ENCODE measurements at regions not wholly inside any gene's neighbourhood (a gene's known extent, or its start where the extent isn't known, plus 50 kb on each side); places are given as distances from the start of the nearest gene placed in this dataset.

DNA sequence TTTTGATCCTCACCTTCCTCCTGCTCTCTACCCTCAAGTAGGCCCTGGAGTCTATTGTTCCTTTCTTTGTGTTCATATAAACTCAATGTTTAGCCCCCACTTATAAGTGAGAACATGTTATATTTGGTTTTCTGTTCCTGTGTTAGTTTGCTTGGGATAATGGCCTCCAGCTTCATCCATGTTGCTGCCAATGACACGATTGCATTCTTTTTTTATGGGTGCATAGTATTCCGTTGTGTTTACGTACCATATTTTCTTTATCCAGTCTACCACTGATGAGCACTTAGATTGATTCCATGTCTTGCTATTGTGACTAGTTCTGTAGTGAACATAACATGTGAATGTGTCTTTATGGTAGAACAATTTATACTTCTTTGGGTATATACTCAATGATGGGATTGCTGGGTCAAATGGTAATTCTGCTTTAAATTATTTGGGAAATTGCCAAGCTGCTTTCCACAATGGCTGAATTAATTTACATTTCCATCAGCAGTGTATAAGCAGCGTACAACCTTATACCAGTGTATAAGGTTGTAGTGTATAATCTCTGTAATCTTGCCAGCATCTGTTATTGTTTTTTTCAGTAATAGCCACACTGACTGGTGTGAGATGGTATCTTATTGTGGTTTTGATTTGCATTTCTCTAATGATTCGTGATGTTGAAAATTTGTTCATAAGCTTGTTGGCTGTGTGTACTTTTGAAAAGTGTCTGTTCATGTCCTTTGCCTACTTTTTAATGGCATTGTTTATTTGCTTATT, 288.9 kb downstream of the KCNRG start:
- no peak for DNase-seq (ENCODE audit: low spot score)
- TF ChIP-seq, protein P1, sequence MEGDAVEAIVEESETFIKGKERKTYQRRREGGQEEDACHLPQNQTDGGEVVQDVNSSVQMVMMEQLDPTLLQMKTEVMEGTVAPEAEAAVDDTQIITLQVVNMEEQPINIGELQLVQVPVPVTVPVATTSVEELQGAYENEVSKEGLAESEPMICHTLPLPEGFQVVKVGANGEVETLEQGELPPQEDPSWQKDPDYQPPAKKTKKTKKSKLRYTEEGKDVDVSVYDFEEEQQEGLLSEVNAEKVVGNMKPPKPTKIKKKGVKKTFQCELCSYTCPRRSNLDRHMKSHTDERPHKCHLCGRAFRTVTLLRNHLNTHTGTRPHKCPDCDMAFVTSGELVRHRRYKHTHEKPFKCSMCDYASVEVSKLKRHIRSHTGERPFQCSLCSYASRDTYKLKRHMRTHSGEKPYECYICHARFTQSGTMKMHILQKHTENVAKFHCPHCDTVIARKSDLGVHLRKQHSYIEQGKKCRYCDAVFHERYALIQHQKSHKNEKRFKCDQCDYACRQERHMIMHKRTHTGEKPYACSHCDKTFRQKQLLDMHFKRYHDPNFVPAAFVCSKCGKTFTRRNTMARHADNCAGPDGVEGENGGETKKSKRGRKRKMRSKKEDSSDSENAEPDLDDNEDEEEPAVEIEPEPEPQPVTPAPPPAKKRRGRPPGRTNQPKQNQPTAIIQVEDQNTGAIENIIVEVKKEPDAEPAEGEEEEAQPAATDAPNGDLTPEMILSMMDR (IDR thresholded peaks at IDR 0.05): no peak
- ATAC-seq (ENCODE audit: low FRiP score): no peak

DNA sequence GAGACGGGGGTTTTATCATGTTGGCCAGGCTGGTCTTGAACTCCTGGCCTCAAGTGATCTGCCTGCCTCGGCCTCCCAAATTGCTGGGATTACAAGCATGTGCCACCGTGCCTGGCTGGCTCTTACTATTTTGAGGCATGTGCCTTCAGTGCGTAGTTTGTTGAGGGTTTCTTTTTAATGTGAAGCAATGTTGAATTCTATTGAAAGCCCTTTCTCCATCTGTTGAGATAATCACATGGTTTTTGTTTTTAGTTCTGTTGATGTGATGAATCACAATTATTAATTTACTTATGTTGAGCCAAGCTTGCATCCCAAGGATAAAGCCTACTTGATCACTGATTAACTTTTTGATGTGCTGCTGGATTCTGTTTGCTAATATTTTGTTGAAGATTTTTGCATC, 290.9 kb downstream of the KCNRG start:
- DNase-seq (ENCODE audit: low spot score) (no peak), ATAC-seq (ENCODE audit: low FRiP score) (no peak)

DNA sequence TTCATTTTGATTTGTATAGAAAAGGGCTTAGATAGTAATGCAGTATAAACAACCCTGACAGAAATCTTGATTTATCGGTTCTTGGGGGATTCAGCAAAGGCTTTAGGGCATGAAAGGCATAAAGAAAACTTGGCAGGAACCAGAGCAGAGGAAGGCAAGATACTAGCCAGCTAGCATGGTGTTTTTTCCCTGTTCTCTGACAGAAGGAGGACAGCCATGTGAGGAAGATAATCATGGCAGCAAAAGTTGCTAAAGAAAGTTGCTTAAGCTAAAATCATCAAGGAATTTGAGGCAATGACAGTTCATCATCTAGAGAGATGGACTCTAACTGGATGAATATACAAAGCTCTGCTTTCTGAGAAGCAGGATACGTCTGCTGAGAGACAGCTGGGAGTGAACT, 294.1 kb downstream of the KCNRG start:
- DNase-seq (ENCODE audit: low spot score): no peak
- ATAC-seq (ENCODE audit: low FRiP score): peak; percentile 72
- TF ChIP-seq, protein P1 (IDR thresholded peaks at IDR 0.05): no peak

More for the DNA sequence above, 290.9 kb downstream of the KCNRG start:
- TF ChIP-seq, protein P1 (IDR thresholded peaks at IDR 0.05): no peak

DNA sequence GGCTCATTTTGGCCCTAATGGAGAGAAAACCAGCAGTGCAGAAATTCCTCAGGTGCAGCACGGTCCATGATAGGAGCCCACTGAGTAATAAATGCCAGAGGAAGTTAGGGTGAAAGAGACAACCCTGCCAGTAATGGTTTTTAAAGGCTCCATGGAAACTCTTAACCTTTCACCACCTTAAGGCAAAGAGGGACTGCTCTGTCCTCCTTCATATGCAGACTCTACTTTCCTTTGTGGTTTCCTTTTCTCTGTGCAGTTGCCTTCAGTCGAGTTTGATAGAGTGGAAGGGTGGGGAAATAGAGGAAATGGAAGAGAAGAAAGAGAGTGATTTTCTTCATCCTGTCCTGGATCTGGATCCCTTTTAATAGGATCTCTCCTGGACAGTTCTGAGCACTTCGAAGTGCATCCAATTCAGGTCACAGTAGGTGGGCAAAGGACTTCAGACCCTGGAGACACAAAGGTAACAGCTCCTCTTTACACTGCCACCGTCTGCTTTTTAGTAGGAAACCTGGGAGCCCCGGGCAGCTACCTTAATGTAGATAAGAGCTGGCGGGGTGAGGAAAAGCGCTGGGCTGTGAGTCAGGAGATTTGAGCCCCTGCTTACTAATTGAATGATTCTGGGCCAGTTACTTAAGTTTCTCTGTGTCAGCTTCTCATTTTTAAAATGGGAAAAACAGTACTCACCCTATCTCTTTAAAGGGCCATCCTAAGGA, 294.8 kb downstream of the KCNRG start:
- peak; percentile 65 for ATAC-seq (ENCODE audit: low FRiP score)
- TF ChIP-seq, protein P1 (IDR thresholded peaks at IDR 0.05): no peak
- DNase-seq (ENCODE audit: low spot score): no peak

DNA sequence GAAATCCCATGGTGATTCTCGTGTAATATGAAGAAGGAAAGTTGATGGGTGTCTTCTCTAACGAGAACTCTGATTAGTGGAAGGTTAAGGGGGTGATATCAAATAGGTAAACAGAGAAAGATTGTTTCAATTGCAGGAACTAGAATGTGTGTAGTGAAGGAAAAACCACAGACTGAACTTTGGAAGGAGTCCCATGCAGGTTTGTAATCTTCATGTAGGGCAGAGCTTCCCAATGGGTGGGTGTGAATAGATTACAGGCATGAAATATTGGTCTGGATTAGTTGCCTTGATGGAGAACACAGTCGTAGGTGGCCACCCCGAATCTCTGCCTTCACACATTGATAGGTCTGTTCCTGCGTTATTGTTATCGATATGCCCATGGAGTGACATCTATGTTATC, 295.5 kb downstream of the KCNRG start:
- ATAC-seq (ENCODE audit: low FRiP score) (no peak), DNase-seq (ENCODE audit: low spot score) (no peak)
- TF ChIP-seq, protein P1 (IDR thresholded peaks at IDR 0.05): no peak

DNA sequence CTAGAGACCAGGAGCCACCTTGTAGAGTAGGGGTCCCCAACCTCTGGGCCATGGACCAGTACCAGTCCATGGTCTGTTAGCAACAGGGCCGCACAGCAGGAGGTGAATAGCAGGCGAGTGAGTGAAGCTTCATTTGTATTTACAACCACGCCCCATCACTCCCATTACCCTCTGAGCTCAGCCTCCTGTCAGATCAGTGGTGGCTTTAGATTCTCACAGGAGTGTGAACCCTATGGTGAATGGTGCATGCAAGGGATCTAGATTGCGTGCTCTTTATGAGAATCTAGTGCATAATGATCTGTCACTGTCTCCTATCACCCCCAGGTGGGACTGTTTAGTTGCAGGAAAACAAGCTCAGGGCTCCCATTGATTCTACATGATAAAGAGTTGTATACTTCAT, 303.6 kb downstream of the KCNRG start:
- TF ChIP-seq, protein P1 (IDR thresholded peaks at IDR 0.05): no peak
- ATAC-seq (ENCODE audit: low FRiP score): no peak
- DNase-seq (ENCODE audit: low spot score): no peak
